ENCODE measurements at regions not wholly inside any gene's neighbourhood (a gene's known extent, or its start where the extent isn't known, plus 50 kb on each side); places are given as distances from the start of the nearest gene placed in this dataset.

DNA sequence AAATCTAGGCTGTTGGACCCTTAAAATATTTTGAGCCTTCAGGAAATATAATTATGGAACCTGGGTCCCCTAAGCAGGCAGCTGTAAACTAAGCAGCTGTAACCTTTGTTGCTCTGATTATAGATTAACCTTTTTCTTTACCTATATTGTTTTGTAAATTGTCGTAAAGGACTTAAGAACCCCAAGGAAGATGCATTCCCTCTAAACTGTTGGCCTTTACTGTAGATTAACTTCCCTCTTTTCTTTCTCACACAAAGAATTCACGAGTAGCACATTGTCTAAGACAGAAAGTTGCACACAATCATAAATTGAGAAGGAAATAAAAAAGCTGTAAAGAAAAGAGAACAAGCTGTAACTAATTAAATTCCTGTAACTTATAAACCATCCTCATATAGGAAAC, 877.3 kb downstream of the ROBO2 start:
- H3K4me1 ChIP-seq (ENCODE audit: control insufficient read depth, insufficient read depth, low read length): no peaks in the 10 kb centered on the region
- peaks cover 4% of the 10 kb centered on the region for H3K9me3 ChIP-seq (ENCODE audit: control insufficient read depth, low read length)
- no peaks in the 10 kb centered on the region for H3K27me3 ChIP-seq (ENCODE audit: control insufficient read depth, insufficient read depth)
- no peak overlapping the region for H3K27ac ChIP-seq (ENCODE audit: low read length)
- WGBS: 64% methylated on average over 2 of the region's 2 CpGs
- DNase-seq (no peak), ATAC-seq (no peak)
- intact Hi-C loops (cut with DNase I): no loop called here
- H3K4me3 ChIP-seq (ENCODE audit: low read length): no peak overlapping the region

DNA sequence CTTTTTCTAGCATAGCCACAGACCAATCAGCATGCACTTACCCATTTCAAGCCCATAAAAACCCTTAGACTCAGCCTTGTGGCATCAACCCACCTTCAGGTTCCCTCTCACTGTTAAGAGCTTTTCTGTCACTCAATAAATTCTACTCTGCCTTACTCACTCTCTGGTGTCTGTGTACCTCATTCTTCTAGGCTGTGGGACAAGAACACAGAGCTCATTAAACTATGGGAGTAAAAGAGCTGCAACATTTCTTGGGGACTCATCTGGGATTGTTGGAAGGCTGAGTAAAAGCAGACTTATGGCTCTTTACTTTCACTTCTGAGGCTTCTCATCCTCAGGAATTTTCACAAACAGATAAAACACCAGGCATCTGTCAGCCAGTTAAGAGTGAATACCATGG, 879.3 kb downstream of the ROBO2 start:
- DNase-seq: no peak
- Histone ChIP-seq H3K4me3 (ENCODE audit: low read length) (no peak overlapping the region), H3K27ac (ENCODE audit: low read length) (no peak overlapping the region), H3K4me1 (ENCODE audit: control insufficient read depth, insufficient read depth, low read length) (no peaks in the 10 kb centered on the region), H3K9me3 (ENCODE audit: control insufficient read depth, low read length) (peaks cover 4% of the 10 kb centered on the region), H3K27me3 (ENCODE audit: control insufficient read depth, insufficient read depth) (no peaks in the 10 kb centered on the region)
- ATAC-seq: no peak
- intact Hi-C loops (cut with DNase I): no loop called here

DNA sequence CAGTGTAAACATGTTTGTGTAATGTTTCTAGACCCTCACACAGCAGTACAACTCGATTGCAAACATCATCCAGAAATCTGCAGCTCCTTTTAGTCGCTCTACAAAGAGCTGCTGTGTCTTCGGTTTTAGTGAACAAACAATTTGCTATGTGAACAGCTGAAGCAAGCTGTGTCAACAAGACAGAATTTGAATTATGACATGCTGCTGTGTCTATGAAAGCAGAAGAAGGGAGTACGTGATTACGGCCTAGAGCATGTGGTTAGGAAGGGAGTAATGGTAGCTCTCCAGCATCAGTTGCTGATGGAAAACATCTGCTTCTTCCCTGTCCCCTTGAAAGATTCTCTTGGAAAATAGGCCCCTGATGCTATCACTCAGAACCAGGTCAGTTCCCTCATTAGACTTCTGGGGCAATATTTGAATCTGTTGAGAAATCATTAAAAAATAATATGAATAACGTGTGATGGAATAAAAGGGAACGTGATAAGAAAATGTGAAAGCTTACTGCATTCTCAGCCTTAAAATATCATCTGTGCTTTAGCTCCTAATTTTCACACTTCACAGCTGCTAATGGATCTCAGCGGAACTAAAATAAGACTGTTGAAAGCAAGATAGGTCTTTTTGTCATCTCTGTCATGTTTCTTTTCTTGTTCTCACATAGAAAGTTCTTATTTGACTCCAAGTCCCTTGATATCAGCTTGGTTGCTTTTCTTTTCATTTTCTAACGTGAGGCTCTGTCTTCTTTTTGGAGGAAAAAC, 891.5 kb downstream of the ROBO2 start:
- Histone ChIP-seq H3K4me1 (ENCODE audit: control insufficient read depth, insufficient read depth, low read length) (no peaks in the 10 kb centered on the region), H3K27me3 (ENCODE audit: control insufficient read depth, insufficient read depth) (no peaks in the 10 kb centered on the region), H3K9me3 (ENCODE audit: control insufficient read depth, low read length) (no peaks in the 10 kb centered on the region), H3K4me3 (ENCODE audit: low read length) (no peak overlapping the region), H3K27ac (ENCODE audit: low read length) (no peak overlapping the region)
- intact Hi-C loops (cut with DNase I): no loop called here
- DNase-seq (no peak), ATAC-seq (peak; percentile 71 to 80)
- WGBS: 42% methylated on average over 9 of the region's 9 CpGs

DNA sequence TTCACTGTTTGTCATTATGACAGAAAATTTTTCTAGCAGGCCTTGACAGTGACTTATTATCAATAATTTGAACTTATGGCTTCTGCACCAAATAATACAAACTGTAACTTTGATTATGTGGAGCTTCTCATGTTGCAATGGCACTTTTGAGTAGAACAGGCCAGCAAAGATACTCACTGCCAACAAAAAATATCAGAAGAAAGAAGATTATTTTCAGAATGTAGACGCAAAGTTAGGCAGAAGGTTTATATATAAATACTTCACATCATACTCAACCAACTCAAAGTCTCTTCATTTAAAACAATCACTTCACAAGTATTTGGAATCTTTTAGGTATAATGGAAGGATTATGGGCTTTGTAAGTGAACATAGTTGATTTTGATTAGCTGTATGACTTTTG, 893.0 kb downstream of the ROBO2 start:
- Histone ChIP-seq H3K9me3 (ENCODE audit: control insufficient read depth, low read length) (no peaks in the 10 kb centered on the region), H3K4me3 (ENCODE audit: low read length) (no peak overlapping the region), H3K27me3 (ENCODE audit: control insufficient read depth, insufficient read depth) (no peaks in the 10 kb centered on the region), H3K27ac (ENCODE audit: low read length) (no peak overlapping the region), H3K4me1 (ENCODE audit: control insufficient read depth, insufficient read depth, low read length) (no peaks in the 10 kb centered on the region)
- intact Hi-C loops (cut with DNase I): no loop called here
- no peak for DNase-seq
- WGBS: 68% methylated on average over 1 of the region's 1 CpG
- no peak for ATAC-seq

DNA sequence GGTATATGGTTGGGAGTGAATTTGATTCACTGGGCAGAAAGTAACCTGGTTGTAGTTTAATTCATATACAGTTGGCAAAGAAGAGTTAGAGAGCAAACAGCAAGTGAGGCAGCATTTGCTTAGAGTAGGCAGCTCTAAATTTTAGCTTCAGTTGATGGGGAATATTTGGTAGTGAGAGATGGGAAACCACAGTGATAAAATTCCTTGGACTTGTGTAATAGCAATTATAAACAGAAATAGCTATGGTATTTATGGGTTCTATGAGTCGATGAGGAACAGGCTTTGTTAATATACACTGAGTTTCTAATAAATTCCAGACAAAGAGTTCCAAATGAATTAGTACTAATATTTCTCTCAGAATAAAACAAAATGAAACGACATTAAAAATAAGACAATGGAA, 894.0 kb downstream of the ROBO2 start:
- H3K27ac ChIP-seq (ENCODE audit: low read length): no peak overlapping the region
- no peaks in the 10 kb centered on the region for H3K9me3 ChIP-seq (ENCODE audit: control insufficient read depth, low read length)
- no peak overlapping the region for H3K4me3 ChIP-seq (ENCODE audit: low read length)
- no peaks in the 10 kb centered on the region for H3K4me1 ChIP-seq (ENCODE audit: control insufficient read depth, insufficient read depth, low read length)
- 84% methylated on average over 2 of the region's 2 CpGs for WGBS
- H3K27me3 ChIP-seq (ENCODE audit: control insufficient read depth, insufficient read depth): no peaks in the 10 kb centered on the region
- intact Hi-C loops (cut with DNase I): no loop called here
- ATAC-seq (no peak), DNase-seq (no peak)

DNA sequence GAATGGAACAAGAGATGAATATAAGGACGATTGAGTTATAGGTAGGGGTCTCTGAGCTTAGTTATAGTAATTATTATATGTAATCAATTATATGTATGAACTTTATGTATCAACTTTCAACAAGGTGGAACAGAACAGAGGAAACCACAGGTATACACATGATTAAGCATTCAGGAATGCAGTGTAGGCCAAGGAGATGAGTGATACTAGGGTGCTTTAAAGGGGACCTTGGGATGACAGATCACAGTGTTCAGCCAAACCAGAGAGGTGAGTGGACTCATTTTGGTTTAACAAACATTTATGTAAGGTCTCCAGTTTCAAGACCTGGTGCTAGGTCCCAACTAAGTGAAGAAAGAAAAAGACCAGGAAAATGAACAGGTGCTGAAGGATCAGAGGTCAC, 895.5 kb downstream of the ROBO2 start:
- WGBS: 84% methylated on average over 1 of the region's 1 CpG
- no peaks in the 10 kb centered on the region for H3K4me1 ChIP-seq (ENCODE audit: control insufficient read depth, insufficient read depth, low read length)
- no peak overlapping the region for H3K4me3 ChIP-seq (ENCODE audit: low read length)
- DNase-seq: no peak
- H3K27me3 ChIP-seq (ENCODE audit: control insufficient read depth, insufficient read depth): no peaks in the 10 kb centered on the region
- no peak overlapping the region for H3K27ac ChIP-seq (ENCODE audit: low read length)
- H3K9me3 ChIP-seq (ENCODE audit: control insufficient read depth, low read length): no peaks in the 10 kb centered on the region
- ATAC-seq: no peak
- intact Hi-C loops (cut with DNase I): no loop called here

DNA sequence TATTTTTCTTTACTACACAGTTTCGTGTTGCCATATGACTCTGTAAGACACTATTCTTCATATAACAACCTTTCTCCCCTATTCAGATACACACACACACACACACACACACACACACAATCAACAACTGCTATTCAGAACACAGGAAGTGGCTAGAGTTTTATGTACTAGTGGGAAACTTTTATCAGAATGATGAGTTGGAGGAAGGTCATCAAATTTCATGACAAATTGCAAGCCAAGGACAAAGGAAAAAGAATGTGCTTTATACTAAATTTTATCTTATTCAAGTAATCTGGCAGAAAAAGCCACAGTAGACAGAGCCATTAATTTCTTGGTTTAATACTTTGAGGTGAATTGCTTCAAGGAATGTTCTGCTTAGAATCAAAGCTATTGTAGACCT, 899.8 kb downstream of the ROBO2 start:
- Histone ChIP-seq H3K27ac (ENCODE audit: low read length) (no peak overlapping the region), H3K4me3 (ENCODE audit: low read length) (no peak overlapping the region), H3K9me3 (ENCODE audit: control insufficient read depth, low read length) (no peaks in the 10 kb centered on the region), H3K27me3 (ENCODE audit: control insufficient read depth, insufficient read depth) (no peaks in the 10 kb centered on the region), H3K4me1 (ENCODE audit: control insufficient read depth, insufficient read depth, low read length) (no peaks in the 10 kb centered on the region)
- intact Hi-C loops (cut with DNase I): no loop called here
- ATAC-seq (no peak), DNase-seq (no peak)
- WGBS: 56% methylated on average over 1 of the region's 1 CpG

DNA sequence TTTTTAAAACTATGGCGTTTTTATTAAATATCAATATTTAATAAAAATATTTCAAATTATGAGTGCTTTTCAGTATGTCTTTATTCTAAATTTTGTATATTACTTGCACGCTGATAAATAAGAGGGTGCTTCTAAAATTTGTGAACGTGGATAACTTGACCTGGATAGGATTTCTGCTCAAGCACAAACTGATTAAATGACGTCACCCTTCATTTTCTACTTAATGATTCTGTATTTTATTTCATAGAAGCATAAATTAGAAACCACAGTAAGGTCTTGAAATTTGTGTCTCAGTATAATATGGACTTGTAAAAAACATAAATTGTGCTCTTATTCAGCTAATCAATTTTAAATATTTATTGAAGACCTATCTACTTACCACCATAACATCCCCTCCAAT, 903.7 kb downstream of the ROBO2 start:
- WGBS: 86% methylated on average over 4 of the region's 4 CpGs
- H3K9me3 ChIP-seq (ENCODE audit: control insufficient read depth, low read length): no peaks in the 10 kb centered on the region
- no peak for DNase-seq
- no peaks in the 10 kb centered on the region for H3K4me1 ChIP-seq (ENCODE audit: control insufficient read depth, insufficient read depth, low read length)
- no peak for ATAC-seq
- intact Hi-C loops (cut with DNase I): no loop called here
- no peak overlapping the region for H3K27ac ChIP-seq (ENCODE audit: low read length)
- no peak overlapping the region for H3K4me3 ChIP-seq (ENCODE audit: low read length)
- H3K27me3 ChIP-seq (ENCODE audit: control insufficient read depth, insufficient read depth): no peaks in the 10 kb centered on the region

DNA sequence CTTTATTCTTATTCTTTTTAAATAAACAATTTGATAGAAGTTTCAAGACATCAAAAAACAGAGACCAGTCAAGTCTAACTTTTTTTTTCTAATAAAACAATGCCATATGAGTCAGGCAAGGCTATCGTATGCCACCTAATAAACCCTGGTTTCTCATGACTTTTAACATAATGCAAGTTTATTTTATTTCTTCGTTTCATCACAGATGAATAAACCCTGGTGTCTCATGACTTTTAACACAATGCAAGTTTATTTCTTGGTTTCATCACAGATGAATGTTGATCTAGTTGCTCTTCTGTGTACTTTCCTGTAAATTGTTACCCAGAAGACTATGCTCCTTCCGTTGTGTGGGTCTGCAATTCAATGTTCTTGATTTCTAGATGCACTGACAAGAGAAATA, 905.4 kb downstream of the ROBO2 start:
- 73% methylated on average over 3 of the region's 3 CpGs for WGBS
- no peaks in the 10 kb centered on the region for H3K4me1 ChIP-seq (ENCODE audit: control insufficient read depth, insufficient read depth, low read length)
- H3K27me3 ChIP-seq (ENCODE audit: control insufficient read depth, insufficient read depth): no peaks in the 10 kb centered on the region
- no peak for ATAC-seq
- no peaks in the 10 kb centered on the region for H3K9me3 ChIP-seq (ENCODE audit: control insufficient read depth, low read length)
- DNase-seq: no peak
- intact Hi-C loops (cut with DNase I): no loop called here
- H3K4me3 ChIP-seq (ENCODE audit: low read length): no peak overlapping the region
- no peak overlapping the region for H3K27ac ChIP-seq (ENCODE audit: low read length)

DNA sequence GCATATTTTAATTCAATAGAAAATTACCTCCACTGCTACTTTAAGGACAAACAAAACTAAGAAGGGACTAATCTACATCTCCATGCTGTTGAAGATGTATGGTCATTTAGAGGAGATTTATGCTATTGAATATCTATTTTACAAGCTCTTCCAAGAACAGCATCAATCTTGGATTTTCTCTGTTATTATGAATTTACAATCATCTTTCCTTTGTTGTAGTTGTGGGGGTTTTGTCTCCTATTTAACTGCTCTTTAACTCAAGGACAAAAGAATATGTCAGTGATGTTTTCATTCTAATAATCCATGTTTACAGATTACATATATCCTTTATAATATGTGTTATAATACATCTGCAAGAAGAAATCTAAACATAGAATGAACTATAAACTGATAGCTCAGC, 907.8 kb downstream of the ROBO2 start:
- no peaks in the 10 kb centered on the region for H3K27me3 ChIP-seq (ENCODE audit: control insufficient read depth, insufficient read depth)
- no peak for DNase-seq
- no peak overlapping the region for H3K27ac ChIP-seq (ENCODE audit: low read length)
- ATAC-seq: no peak
- intact Hi-C loops (cut with DNase I): no loop called here
- H3K9me3 ChIP-seq (ENCODE audit: control insufficient read depth, low read length): no peaks in the 10 kb centered on the region
- no peak overlapping the region for H3K4me3 ChIP-seq (ENCODE audit: low read length)
- no peaks in the 10 kb centered on the region for H3K4me1 ChIP-seq (ENCODE audit: control insufficient read depth, insufficient read depth, low read length)

DNA sequence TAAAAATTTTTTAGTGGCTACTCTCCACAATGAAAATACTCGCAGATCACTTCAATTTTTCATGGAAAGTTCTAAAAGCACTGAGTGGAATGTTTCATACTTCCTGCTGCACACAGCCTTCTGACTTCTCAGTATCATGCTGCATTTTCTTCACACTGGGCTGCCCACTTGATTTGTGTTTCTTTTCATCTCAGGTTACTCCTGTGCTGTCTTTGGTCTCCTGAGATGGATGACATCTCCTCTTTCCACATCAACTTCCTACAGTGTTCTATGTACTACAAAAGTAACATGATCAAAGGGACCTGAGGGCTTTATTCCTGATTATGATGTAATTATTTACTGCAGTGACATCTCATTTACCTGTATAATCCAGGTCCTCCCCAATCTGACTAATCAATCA, 927.7 kb downstream of the ROBO2 start:
- 89% methylated on average over 1 of the region's 1 CpG for WGBS
- Histone ChIP-seq H3K9me3 (ENCODE audit: control insufficient read depth, low read length) (no peaks in the 10 kb centered on the region), H3K4me1 (ENCODE audit: control insufficient read depth, insufficient read depth, low read length) (no peaks in the 10 kb centered on the region), H3K4me3 (ENCODE audit: low read length) (no peak overlapping the region), H3K27ac (ENCODE audit: low read length) (no peak overlapping the region), H3K27me3 (ENCODE audit: control insufficient read depth, insufficient read depth) (no peaks in the 10 kb centered on the region)
- DNase-seq (no peak), ATAC-seq (no peak)
- intact Hi-C loops (cut with DNase I): no loop called here

DNA sequence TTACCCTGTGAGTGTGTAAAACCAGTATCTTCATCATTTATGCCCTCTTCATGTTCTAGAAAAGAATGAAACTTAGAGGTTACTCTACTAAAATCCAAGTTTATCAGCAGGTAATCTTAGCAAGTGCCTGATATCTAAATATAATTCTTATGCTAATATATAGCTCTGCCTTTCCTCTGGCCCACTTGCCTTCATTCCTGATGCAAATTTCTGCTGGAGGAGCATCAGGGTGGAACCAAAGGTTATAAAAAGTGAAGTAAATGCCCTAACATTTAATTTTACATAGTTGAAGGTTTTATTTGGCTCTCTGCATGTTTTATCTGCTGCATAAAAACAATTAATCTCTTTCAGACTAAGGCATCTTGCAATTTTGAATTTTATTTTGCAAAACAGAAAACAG, 936.2 kb downstream of the ROBO2 start:
- ATAC-seq: no peak
- DNase-seq: no peak
- no peak overlapping the region for H3K27ac ChIP-seq (ENCODE audit: low read length)
- no peaks in the 10 kb centered on the region for H3K27me3 ChIP-seq (ENCODE audit: control insufficient read depth, insufficient read depth)
- no peaks in the 10 kb centered on the region for H3K9me3 ChIP-seq (ENCODE audit: control insufficient read depth, low read length)
- no peaks in the 10 kb centered on the region for H3K4me1 ChIP-seq (ENCODE audit: control insufficient read depth, insufficient read depth, low read length)
- no peak overlapping the region for H3K4me3 ChIP-seq (ENCODE audit: low read length)
- intact Hi-C loops (cut with DNase I): no loop called here
